ENCODE measurements at regions not wholly inside any gene's neighbourhood (a gene's known extent, or its start where the extent isn't known, plus 50 kb on each side); places are given as distances from the start of the nearest gene placed in this dataset.

DNA sequence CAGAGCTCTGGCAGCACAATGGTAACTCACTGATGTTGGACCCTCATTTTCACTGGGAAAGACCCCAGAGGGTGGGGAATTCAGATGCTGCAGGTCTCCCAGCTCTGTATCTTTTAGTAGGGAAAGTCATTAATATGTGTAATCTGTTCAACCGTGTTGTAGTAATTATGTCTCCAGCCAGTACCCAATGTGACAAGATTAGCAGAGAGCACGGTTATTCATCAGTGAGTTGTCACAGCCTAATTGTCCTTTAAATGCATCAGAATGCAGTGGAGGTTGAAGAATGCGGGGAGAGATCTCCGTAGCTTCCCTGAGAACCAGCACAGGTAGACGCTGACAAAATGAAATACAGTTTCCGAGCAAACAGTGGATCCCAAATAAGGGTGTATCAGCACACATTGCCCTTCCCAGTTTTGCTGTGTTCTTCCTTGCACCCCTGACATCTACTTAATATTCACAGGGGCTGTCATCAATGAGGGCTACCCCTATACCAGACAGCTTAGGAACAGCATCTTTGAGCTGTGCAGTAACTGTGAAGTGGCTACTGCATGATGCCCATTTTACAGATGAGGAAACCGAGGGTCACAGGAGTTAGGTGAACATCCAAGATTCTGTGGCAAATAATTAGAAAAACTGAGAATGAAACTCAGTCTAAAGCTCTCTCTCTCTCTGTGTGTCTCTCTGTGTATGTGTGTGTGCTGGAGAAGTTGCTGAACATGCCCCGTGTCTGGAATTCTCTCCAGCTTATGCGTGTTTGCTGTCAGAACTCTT, 430.4 kb upstream of the HS6ST1 start:
- Histone ChIP-seq H3K36me3 (ENCODE audit: control insufficient read depth, insufficient read depth, low read length) (no peaks in the 10 kb centered on the region), H4K20me1 (replicated peaks; ENCODE audit: control insufficient read depth, insufficient read depth, low read length) (no peaks in the 10 kb centered on the region), H3K9me1 (ENCODE audit: control insufficient read depth, insufficient read depth, low read length) (no peaks in the 10 kb centered on the region), H2AFZ (ENCODE audit: low read depth, low read length) (no peak overlapping the region), H3K4me1 (replicated peaks in 1 of 2; ENCODE audit: control insufficient read depth in 2 of 2, insufficient read depth in 2 of 2, low read length in 2 of 2) (no peaks in the 10 kb centered on the region), H3K79me2 (ENCODE audit: control insufficient read depth, insufficient read depth, low read length) (no peaks in the 10 kb centered on the region), H3K27me3 (ENCODE audit: control insufficient read depth in 2 of 2, insufficient read depth in 2 of 2, low read length in 2 of 2) (peaks cover 0 to 29% of the 10 kb centered on the region in 2 experiments; a peak in 2 of 5 replicates), H3K4me2 (ENCODE audit: insufficient read depth, low read length) (no peak overlapping the region), H3K4me3 (no peak overlapping the region), H3K9me3 (replicated peaks; ENCODE audit: control insufficient read depth, insufficient read depth, low read depth, low read length) (no peaks in the 10 kb centered on the region), H3K27ac (ENCODE audit: extremely low read depth, low read depth, low read length) (no peak overlapping the region), H3K9ac (ENCODE audit: insufficient read depth in 1 of 2, low read depth in 2 of 2, low read length in 2 of 2) (no peak overlapping the region)
- intact Hi-C loops (cut with micrococcal nuclease) = no loop called here
- ChIA-PET CTCF (ENCODE audit: low intra/inter-chr PET ratio) (no interaction called here), POLR2A (interaction anchor here (0.6 to 0.8 kb wide), 2 partner anchors 11 to 187 kb away, joined by 3 to 4 read pairs; no protein-coding TSS in a partner anchor)
- WGBS (ENCODE audit: insufficient coverage, low coverage, missing lambda C conversion rate) = 0% methylated on average over 9 of the region's 9 CpGs
- no TSS peak for BruUV-seq (replicated peaks)
- FAIRE-seq (no peak), DNase-seq (ENCODE audit: extremely low read depth in 1 of 4, low spot score in 3 of 4) (no peak), ATAC-seq (no peak)
- in situ Hi-C loops (cut with MboI) = no loop called here
- TF ChIP-seq RBM25 (IDR thresholded peaks at IDR 0.05; ENCODE audit: low read depth, low read length, severe bottlenecking) = peak; percentile 65
- no peak for TF ChIP-seq MYC (IDR thresholded peaks at IDR 0.05; ENCODE audit: low read depth, low read length)
- TF ChIP-seq MYC (CRISPR knock-in tag; IDR thresholded peaks at IDR 0.05; ENCODE audit: borderline replicate concordance, low read depth) = no peak

DNA sequence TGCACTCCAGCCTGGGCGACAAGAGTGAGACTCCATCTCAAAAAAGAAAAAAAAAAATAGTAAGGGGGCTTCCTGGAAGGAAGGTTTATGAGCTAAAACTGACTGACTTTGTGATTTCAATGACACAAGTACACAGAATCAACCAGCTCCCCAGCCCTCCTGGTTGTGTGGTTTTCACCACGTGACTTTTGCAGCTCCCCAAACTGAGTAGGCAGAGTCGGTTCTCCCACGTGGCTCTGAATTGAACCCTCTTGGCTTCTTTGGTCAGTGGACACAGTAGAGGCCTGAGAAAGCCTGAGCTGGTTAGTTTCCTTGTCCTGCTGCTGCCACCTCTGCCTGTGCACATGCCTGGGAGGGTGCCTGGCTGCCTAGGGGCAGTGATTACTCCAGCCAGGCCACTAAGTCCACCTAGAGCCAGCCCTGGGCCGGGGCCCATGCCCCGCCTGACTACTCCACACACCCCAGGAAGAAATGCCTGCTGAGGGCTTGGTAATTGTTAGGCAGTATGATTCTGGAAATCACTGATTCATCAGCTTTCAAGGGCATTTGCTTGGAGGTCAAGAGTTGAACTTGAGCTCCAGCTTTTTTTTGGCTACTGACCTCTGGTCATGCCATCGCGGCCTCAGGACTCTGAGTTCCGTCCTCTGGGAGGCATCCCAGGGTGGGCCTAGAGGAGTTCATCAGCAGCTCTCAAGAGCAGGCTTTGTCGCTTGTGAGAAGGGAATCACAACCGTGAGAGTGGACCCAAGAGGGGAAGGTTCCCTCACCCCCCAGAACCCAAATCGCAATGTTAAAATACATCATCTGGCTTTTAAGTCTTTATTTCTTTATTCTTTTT, 431.9 kb upstream of the HS6ST1 start:
- WGBS (ENCODE audit: insufficient coverage, low coverage, missing lambda C conversion rate) = 1% methylated on average over 11 of the region's 12 CpGs
- FAIRE-seq (no peak), ATAC-seq (no peak), DNase-seq (ENCODE audit: extremely low read depth in 1 of 4, low spot score in 3 of 4) (no peak)
- Histone ChIP-seq H3K4me3 (no peak overlapping the region), H3K9me3 (replicated peaks; ENCODE audit: control insufficient read depth, insufficient read depth, low read depth, low read length) (no peaks in the 10 kb centered on the region), H3K4me1 (replicated peaks in 1 of 2; ENCODE audit: control insufficient read depth in 2 of 2, insufficient read depth in 2 of 2, low read length in 2 of 2) (no peaks in the 10 kb centered on the region), H3K79me2 (ENCODE audit: control insufficient read depth, insufficient read depth, low read length) (no peaks in the 10 kb centered on the region), H3K27ac (ENCODE audit: extremely low read depth, low read depth, low read length) (no peak overlapping the region), H3K9ac (ENCODE audit: insufficient read depth in 1 of 2, low read depth in 2 of 2, low read length in 2 of 2) (no peak overlapping the region), H3K36me3 (ENCODE audit: control insufficient read depth, insufficient read depth, low read length) (no peaks in the 10 kb centered on the region), H3K9me1 (ENCODE audit: control insufficient read depth, insufficient read depth, low read length) (no peaks in the 10 kb centered on the region), H3K4me2 (ENCODE audit: insufficient read depth, low read length) (no peak overlapping the region), H2AFZ (ENCODE audit: low read depth, low read length) (no peak overlapping the region), H4K20me1 (replicated peaks; ENCODE audit: control insufficient read depth, insufficient read depth, low read length) (no peaks in the 10 kb centered on the region), H3K27me3 (ENCODE audit: control insufficient read depth in 2 of 2, insufficient read depth in 2 of 2, low read length in 2 of 2) (peaks cover 2 to 35% of the 10 kb centered on the region in 2 experiments; a peak in 3 of 5 replicates)
- ChIA-PET CTCF (ENCODE audit: low intra/inter-chr PET ratio) (no interaction called here), POLR2A (no interaction called here)
- in situ Hi-C loops (cut with MboI) = no loop called here
- intact Hi-C loops (cut with micrococcal nuclease) = loop anchor here (10.0 kb wide), 1 partner anchor 686 kb away; no protein-coding TSS in a partner anchor
- BruUV-seq (replicated peaks) = no TSS peak
- no peak for TF ChIP-seq MCM3 (IDR thresholded peaks at IDR 0.05)
- TF ChIP-seq, protein P1, sequence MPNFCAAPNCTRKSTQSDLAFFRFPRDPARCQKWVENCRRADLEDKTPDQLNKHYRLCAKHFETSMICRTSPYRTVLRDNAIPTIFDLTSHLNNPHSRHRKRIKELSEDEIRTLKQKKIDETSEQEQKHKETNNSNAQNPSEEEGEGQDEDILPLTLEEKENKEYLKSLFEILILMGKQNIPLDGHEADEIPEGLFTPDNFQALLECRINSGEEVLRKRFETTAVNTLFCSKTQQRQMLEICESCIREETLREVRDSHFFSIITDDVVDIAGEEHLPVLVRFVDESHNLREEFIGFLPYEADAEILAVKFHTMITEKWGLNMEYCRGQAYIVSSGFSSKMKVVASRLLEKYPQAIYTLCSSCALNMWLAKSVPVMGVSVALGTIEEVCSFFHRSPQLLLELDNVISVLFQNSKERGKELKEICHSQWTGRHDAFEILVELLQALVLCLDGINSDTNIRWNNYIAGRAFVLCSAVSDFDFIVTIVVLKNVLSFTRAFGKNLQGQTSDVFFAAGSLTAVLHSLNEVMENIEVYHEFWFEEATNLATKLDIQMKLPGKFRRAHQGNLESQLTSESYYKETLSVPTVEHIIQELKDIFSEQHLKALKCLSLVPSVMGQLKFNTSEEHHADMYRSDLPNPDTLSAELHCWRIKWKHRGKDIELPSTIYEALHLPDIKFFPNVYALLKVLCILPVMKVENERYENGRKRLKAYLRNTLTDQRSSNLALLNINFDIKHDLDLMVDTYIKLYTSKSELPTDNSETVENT (CRISPR knock-in tag; IDR thresholded peaks at IDR 0.05) = no peak
- TF ChIP-seq PHB (CRISPR knock-in tag; IDR thresholded peaks at IDR 0.05) = no peak
- TF ChIP-seq, protein P2, sequence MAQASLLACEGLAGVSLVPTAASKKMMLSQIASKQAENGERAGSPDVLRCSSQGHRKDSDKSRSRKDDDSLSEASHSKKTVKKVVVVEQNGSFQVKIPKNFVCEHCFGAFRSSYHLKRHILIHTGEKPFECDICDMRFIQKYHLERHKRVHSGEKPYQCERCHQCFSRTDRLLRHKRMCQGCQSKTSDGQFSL (CRISPR knock-in tag; IDR thresholded peaks at IDR 0.05) = no peak
- TF ChIP-seq, protein P2 (tag; IDR thresholded peaks at IDR 0.05) = no peak
- no peak for TF ChIP-seq KDM1A (IDR thresholded peaks at IDR 0.05)
- TF ChIP-seq CEBPG (CRISPR knock-in tag; IDR thresholded peaks at IDR 0.05) = no peak
- no peak for TF ChIP-seq CEBPG (tag; conservative IDR thresholded peaks at IDR 0.05 in 1 of 2, IDR thresholded peaks at IDR 0.05 in 1 of 2)
- no peak for TF ChIP-seq ZNF232 (CRISPR knock-in tag; IDR thresholded peaks at IDR 0.05)
